HG02798 (cell line): ENCODE measurements at regions not wholly inside any gene's neighbourhood (a gene's known extent, or its start where the extent isn't known, plus 50 kb on each side); places are given as distances from the start of the nearest gene placed in this dataset.
"Not testable (repeated sequence)": the region's sequence is repeated elsewhere in the genome, so short reads cannot be mapped to it uniquely, and the experiment has no call there.

ENCODE experiments used
- ATAC-seq: cut with Tn5 transposase; IDR thresholded peaks from one replicate; pipeline ENCODE4 v1.9.1; 2021; ENCODE audit warnings: mild to moderate bottlenecking; ENCODE audit not compliant: unreplicated experiment, poor library complexity

DNA sequence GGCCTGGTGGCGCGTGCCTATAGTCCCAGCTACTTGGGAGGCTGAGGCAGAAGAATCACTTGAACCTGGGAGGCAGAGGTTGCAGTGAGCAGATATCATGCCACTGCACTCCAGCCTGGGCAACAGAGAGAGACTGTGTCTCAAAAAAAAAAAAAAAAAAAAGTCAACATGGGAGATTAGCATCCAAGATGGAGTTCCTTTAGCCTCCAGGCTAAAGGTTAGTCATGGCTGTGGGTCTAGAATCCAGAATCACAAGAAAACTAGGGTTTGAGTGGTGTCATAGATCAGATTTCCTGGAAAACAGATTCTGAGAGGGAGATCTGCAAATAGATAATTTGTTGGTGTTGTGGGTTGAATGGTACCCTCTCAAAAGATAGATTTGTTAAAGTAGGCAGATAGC is 117.2 kb downstream of the CD24 start:
- not testable (repeated sequence) for ATAC-seq

GRCh38 chr6:106856227-106856874 is 118.2 kb downstream of the CD24 start:
- no peak for ATAC-seq

GRCh38 chr6:106855117-106855516 is 119.4 kb downstream of the CD24 start:
- ATAC-seq, result no peak

DNA sequence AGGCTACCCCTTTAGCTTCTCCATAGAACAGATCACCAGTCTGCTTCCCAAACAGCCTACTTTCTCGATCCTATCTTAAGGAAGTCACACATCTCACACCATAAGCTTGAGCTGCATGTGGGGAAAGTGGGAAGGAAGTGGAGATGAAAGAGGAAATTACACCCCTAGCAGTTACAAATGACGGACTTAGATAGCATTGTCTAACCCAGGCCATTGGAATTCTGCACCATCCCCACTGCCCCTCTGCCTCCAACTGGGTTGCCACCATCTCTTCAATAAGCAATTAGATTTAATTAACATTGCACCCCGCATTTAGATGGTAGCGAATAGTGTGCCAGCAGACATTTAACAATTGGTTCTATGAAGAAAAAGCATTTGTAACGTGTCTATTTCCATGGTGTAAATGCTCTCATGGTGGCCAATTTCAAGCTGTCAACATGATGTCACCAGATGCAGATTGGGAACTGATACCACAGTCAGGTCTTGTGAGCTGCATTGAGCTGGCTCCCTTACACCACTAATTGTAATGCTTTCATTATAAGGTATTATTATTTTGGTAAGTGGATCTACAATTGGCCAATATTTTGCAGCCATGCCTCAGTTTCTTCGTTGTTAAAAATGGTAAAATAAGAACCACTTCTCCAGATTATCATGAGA is 124.7 kb downstream of the CD24 start:
- ATAC-seq, result peak; percentile 48

DNA sequence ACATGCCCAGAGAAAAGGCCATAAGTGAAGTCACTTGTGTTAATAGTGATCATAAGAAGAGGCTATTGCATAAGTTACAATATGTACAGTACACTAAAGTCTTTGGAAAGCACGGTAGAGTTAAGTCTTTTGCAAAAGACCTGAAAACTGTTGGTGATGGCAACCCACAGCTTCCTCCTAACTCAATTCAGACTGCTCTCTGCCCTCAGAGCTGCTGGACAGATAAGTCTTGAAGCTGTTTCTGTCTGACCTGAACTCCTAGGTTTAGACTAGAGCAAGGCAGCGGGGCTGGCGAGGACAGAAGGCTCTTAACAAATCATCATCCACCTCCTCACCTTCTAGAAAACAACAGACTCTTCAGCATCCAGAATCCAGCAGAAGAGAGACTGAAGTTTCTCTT is 125.4 kb downstream of the CD24 start:
- no peak for ATAC-seq

GRCh38 chr6:106847116-106847515 is 127.4 kb downstream of the CD24 start:
- ATAC-seq, result no peak

DNA sequence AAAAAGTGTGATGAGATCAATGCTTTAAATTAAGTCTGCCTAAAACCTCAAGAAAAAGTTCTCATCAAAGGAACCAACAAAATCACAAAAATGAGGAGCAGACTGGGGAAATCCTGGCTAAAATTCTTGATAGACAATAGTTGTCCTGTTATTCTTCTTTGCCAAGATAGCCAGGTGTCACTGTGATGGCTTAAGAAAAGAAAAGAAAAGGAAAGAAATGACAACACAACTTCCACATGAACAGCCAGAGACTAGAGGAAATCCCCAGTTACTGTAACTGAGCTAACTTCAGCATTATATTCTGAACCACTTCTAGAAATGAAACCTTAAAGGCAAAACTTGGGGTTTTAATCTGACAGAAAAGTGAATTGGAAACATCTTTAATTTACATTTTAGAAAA is 129.6 kb downstream of the CD24 start:
- peak; percentile 74 for ATAC-seq

DNA sequence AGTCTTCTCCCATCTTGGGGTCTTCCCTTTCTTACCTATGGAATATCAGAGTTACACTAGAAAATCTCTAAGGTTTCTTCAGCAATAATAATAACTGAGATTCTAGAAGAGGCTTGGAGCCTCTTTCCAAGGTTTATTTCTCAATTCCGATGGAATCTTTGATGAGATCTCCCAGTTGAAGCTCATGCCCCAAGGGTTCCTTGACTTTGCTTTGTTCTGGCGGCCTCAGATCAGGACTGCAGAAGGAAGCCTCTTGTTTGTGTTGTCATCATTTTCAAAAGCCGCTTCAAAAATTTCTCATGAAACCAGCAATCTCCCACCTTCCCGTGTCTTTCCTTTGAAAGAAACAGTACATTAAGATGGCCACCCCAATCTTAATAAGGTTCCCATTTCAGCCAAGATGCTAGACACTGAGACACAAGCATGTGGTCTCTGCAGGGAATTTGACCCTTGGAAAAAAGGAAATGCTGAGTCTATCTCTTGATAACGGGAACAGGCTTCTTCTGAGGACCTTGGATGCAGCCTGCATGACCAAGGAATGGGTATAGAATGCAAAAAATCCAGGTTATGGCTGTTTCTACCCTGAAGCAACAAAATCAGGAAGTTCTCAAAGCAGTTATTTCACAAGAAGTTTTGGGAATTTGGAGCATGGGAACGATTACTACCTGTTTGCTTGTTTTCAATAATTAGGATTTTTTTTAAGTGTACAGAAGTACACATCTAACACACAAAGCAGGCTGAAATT is 141.6 kb downstream of the CD24 start:
- ATAC-seq, result no peak

DNA sequence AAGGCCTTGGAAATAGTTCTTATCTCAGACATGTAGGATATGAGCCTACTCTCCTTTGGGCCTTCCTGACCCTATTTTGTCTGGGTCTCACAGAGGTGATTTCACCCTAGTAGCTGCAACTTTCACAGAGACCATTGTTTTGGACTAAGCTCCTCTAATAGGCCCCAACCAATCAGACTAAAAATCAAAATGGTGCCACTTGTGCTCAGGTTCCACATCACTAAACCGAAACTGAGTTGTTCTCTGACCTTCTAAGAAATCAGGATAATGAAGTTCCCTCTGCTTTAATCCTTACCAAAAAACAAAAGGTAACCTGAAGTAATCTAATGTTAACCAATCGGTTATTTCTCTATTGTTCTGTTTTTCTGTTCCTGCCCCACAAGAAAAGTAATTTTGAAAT is 143.6 kb downstream of the CD24 start:
- ATAC-seq, result no peak

DNA sequence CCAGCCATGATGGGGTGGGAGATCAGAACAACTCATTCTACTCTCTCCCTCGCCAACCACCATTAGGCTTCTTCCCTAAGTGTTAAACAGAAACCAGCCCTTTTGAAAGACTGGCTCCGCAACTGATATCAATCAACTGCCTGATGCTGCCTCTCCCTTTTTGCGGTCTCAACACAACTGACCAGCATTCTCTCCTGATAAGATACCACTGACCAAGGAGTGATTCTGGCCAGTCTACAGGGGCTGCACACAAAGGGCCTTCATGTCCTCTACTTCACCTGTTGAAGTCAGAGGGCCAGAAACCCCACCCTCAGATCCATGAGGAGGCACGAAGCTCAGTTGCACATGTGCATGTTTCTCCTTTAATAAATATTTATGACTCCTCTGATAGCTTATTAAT is 145.1 kb downstream of the CD24 start:
- ATAC-seq, result no peak

- ATAC-seq, result no peak
Measured at GRCh38 chr6:106827081-106827480, 147.4 kb downstream of the CD24 start.

DNA sequence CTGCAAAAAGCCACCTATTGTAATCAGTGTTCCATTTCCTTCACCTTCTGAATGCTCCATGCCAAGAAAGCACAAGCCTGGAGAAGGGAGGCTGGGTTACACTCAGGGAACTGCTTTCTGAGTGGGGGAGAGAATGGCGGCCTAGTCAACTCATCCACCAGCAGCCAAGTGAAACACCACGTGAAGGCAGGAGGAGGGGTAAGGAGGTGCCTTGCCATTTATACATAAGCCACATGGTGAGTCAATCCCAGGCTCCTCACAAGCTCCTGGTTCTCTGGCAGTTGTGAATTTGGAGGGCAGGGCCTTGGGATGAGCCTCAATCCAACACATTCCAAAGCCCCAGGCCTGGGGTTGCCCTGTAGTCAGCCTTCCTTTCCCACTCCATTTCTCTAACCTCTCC is 149.4 kb downstream of the CD24 start:
- no peak for ATAC-seq

DNA sequence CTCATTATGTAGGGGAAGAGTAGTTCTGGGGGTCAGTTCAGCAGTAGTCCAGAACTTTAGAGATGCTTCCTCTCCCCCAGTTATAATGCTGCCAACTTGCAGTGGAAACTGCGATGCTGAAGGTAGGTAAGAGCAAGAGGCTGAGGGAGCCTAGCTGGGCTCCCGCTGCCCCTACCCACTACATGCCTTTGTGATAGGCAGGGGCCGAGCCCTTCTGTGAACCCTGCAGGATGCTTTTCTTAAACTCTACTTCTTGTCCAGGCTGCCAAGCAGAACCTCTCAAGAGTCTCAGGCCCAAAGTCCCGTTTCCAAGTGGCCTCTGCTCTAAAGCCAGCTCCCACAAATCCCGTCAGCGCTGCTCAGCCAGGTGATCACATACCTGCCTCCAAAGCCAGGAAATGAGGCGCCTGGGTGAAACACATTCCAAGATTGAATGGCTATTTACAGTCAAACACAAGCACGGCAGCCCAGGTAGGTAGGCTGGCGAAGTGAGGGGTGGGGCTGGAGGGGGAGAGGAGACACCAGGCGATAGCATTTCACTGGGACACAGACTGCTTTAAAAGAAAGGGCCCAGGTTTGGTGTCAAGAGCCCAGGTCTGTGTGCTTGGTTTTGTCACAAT is 150.7 kb downstream of the CD24 start:
- no peak for ATAC-seq

DNA sequence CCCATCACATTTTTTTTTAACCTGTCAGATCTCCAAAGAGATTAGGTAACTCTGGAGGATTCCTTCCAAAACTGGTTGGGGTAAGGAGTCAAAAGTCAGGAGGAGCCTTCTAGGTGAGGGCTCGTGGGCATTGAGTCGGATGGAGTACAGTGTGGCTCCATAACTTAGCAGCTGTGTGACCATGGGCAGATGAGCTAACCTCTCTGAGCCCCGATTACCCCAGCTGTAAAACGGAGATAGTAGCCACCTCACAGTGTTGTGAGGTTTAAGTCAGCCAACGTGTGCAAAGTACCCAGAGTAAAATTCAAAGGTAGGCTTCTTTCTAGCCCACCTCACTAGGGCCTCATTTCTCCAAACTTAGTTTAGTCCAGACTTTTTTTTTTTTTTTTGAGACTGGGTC is 151.5 kb downstream of the CD24 start:
- no peak for ATAC-seq

- no peak for ATAC-seq
Measured at GRCh38 chr6:106820412-106820852, 154.1 kb downstream of the CD24 start.

- no peak for ATAC-seq
Measured at GRCh38 chr6:106811088-106811686, 163.3 kb downstream of the CD24 start.

GRCh38 chr6:106808758-106809157 is 165.8 kb downstream of the CD24 start:
- ATAC-seq, result no peak

DNA sequence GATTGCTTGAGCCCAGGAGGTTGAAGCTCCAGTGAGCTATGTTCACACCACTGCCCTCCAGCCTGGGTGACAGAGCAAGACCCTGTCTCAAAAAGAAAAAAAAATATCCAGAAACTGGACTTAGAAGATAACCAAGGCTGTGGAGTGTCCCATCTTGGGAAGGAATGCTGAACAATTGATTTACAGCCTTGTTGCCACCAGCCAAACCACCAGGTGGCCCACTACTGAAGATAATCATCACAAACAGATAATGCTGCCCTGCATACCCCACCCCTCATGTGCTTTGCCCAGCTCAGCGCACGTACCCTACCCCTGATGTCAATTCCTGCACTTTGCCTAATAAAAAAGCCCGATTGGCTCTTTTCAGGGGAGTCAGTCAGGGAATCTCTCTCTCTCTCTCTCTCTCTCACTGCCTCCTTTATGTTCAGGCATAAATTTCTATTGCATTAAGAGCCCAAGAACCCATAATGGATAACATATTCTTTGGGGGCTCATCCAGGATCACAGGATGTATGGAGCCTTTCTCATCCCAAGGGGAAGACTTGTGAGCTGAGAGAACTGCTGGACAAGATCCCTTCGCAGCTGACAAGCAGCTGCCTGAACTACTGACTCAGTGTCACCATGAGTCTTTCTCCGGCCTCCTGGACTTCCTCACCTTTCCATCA is 166.4 kb downstream of the CD24 start:
- ATAC-seq, result no peak

GRCh38 chr6:106806253-106806652 is 168.3 kb downstream of the CD24 start:
- not testable (repeated sequence) for ATAC-seq

- no peak for ATAC-seq
Measured at GRCh38 chr6:106805771-106806170, 168.8 kb downstream of the CD24 start.
